ENCODE measurements at regions not wholly inside any gene's neighbourhood (a gene's known extent, or its start where the extent isn't known, plus 50 kb on each side); places are given as distances from the start of the nearest gene placed in this dataset.

DNA sequence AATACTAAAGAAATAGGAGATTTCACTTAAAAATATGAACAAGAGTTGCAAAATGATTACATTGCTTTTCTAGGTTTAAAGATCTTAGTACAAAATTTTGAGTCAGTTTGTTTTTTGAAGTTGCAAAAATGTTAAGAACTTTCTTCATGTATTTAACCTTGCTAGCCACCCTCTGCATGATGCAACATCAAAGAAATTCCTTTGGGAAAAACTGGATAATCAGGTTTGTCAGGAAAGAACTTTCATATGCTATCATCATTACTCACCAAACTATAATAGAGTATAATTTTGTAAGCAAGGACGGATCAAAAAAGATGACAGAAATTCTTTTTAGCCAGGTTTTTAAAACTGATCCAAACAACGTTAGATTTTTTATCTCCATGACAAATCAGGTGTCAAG lies 116.9 kb upstream of the MRPS30 start:
- TF ChIP-seq, protein P1, sequence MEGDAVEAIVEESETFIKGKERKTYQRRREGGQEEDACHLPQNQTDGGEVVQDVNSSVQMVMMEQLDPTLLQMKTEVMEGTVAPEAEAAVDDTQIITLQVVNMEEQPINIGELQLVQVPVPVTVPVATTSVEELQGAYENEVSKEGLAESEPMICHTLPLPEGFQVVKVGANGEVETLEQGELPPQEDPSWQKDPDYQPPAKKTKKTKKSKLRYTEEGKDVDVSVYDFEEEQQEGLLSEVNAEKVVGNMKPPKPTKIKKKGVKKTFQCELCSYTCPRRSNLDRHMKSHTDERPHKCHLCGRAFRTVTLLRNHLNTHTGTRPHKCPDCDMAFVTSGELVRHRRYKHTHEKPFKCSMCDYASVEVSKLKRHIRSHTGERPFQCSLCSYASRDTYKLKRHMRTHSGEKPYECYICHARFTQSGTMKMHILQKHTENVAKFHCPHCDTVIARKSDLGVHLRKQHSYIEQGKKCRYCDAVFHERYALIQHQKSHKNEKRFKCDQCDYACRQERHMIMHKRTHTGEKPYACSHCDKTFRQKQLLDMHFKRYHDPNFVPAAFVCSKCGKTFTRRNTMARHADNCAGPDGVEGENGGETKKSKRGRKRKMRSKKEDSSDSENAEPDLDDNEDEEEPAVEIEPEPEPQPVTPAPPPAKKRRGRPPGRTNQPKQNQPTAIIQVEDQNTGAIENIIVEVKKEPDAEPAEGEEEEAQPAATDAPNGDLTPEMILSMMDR (IDR thresholded peaks at IDR 0.05; ENCODE audit: low read depth, low read length, poor library complexity, severe bottlenecking): no peak
- no peak for TF ChIP-seq EZH2phosphoT487 (IDR thresholded peaks at IDR 0.05; ENCODE audit: borderline replicate concordance, low read length)

Measured in DOHH2 (cell line).